Ascending aorta (tissue), 2 donors: ENCODE measurements at regions not wholly inside any gene's neighbourhood (a gene's known extent, or its start where the extent isn't known, plus 50 kb on each side); places are given as distances from the start of the nearest gene placed in this dataset.

Experiments used
- DNase-seq, 2 donors: peaks; one replicate each; pipeline ENCODE4 v3.0.0-alpha.2; 2019; ENCODE audit warnings: low spot score in 2 of 2
- H3K27ac ChIP-seq, 2 donors: fragments of 200-600 bp; sonication (generic); one replicate each; pipeline ENCODE4 v1.5.1; 2016 to 2017; ENCODE audit warnings: mild to moderate bottlenecking in 1 of 2
- H3K27me3 ChIP-seq: fragments of 200-600 bp; sonication (generic); one replicate; pipeline ENCODE4 v1.5.1; 2017
- H3K36me3 ChIP-seq, 2 donors: fragments of 200-600 bp; sonication (generic); one replicate each; pipeline ENCODE4 v1.5.1; 2016
- H3K4me1 ChIP-seq, 2 donors: fragments of 200-600 bp; sonication (generic); one replicate each; pipeline ENCODE4 v1.5.1; 2016 to 2017; ENCODE audit warnings: mild to moderate bottlenecking in 1 of 2
- H3K4me3 ChIP-seq, 2 donors: fragments of 200-600 bp; sonication (generic); one replicate each; pipeline ENCODE4 v1.5.1; 2016 to 2017; ENCODE audit warnings: mild to moderate bottlenecking in 1 of 2
- H3K9me3 ChIP-seq, 2 donors: fragments of 200-600 bp; sonication (generic); one replicate each; pipeline ENCODE4 v1.5.1; 2016
- intact Hi-C: fragments of 100-400 bp; cut with DNase I; formaldehyde crosslinking; loops from one replicate; pipeline ENCODE4 v1.15.1; 2023
- TF ChIP-seq, protein P1 (sequence below), 3 experiments: fragments of 200-600 bp in 2 of 3; fragments of 450-650 bp in 1 of 3; sonication (generic) in 2 of 3; IDR thresholded peaks; one replicate each; pipeline ENCODE4 v1.5.1; 2016 to 2019; ENCODE audit warnings: antibody characterized with exemption in 3 of 3, mild to moderate bottlenecking in 1 of 3, moderate library complexity in 1 of 3

DNA sequence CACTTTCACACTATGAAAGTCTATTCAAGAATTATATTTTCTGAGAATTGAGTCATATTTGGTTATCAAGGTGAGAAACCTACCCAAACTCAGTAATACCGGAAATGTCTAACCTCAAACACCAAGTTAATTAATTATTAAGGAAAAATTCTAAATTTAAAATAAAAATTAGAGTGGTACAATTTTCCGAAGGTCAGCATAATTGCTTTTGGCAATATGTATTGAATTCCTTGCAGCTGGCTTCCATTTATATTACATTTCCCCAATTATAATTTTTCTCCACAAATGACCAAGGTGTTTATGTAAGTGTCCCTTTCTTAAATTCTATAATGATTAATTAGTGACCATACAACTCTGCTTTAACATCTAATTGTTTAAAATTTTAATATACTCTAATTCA lies 316.0 kb upstream of the IRAK1BP1 start:
- no peak overlapping the region for H3K4me3 ChIP-seq
- no peak for DNase-seq
- no peaks in the 10 kb centered on the region for H3K36me3 ChIP-seq
- TF ChIP-seq, protein P1, sequence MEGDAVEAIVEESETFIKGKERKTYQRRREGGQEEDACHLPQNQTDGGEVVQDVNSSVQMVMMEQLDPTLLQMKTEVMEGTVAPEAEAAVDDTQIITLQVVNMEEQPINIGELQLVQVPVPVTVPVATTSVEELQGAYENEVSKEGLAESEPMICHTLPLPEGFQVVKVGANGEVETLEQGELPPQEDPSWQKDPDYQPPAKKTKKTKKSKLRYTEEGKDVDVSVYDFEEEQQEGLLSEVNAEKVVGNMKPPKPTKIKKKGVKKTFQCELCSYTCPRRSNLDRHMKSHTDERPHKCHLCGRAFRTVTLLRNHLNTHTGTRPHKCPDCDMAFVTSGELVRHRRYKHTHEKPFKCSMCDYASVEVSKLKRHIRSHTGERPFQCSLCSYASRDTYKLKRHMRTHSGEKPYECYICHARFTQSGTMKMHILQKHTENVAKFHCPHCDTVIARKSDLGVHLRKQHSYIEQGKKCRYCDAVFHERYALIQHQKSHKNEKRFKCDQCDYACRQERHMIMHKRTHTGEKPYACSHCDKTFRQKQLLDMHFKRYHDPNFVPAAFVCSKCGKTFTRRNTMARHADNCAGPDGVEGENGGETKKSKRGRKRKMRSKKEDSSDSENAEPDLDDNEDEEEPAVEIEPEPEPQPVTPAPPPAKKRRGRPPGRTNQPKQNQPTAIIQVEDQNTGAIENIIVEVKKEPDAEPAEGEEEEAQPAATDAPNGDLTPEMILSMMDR (IDR thresholded peaks at IDR 0.05), result no peak
- H3K4me1 ChIP-seq, result no peaks in the 10 kb centered on the region
- H3K27ac ChIP-seq, result no peak overlapping the region
- intact Hi-C loops, result no loop called here
- no peaks in the 10 kb centered on the region for H3K27me3 ChIP-seq
- H3K9me3 ChIP-seq, result peaks cover 0 to 2% of the 10 kb centered on the region in 2 donors

DNA sequence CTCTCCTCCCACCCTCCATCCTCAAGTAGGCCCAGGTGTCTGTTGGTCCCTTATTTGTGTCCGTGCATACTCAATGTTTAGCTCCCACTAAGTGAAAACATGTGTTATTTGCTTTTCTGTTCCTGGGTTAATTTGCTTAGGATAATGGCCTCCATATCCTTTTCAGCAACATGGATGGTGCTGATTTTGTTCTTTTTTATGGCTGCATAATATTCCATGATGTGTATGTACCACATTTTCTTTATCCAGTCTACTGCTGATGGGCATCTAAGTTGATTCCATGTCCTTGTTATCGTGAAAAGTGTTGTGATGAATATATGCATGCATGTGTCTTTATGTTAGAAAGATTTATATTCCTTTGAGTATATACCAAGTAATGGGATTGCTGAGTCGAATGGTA lies 314.9 kb upstream of the IRAK1BP1 start:
- H3K27ac ChIP-seq, result no peak overlapping the region
- H3K36me3 ChIP-seq, result no peaks in the 10 kb centered on the region
- intact Hi-C loops, result no loop called here
- TF ChIP-seq, protein P1 (IDR thresholded peaks at IDR 0.05), result no peak
- peaks cover 0 to 2% of the 10 kb centered on the region in 2 donors for H3K9me3 ChIP-seq
- no peak overlapping the region for H3K4me3 ChIP-seq
- no peaks in the 10 kb centered on the region for H3K27me3 ChIP-seq
- no peaks in the 10 kb centered on the region for H3K4me1 ChIP-seq
- DNase-seq, result no peak

DNA sequence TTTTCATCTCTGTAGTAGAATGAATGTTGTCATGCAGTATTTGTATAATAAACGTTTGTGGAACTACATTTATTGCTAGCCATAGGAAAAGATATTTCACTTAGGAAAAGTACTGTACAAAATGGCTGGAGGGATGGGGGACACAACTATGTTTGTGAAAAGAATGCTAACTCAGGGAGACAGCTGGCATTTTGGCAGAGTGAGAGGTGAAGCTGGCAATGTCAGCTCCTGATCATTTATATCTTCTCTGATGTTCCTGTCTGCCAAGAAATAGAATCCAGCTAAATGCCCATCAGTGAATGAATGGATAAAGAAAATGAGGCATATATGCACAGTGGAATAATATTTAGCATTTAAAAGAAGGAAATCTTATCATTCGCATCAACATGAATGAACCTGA lies 313.0 kb upstream of the IRAK1BP1 start:
- H3K27ac ChIP-seq, result no peak overlapping the region
- TF ChIP-seq, protein P1 (IDR thresholded peaks at IDR 0.05), result no peak
- H3K4me3 ChIP-seq, result no peak overlapping the region
- no peaks in the 10 kb centered on the region for H3K4me1 ChIP-seq
- no peak for DNase-seq
- H3K36me3 ChIP-seq, result no peaks in the 10 kb centered on the region
- intact Hi-C loops, result no loop called here
- H3K27me3 ChIP-seq, result no peaks in the 10 kb centered on the region
- peaks cover 0 to 2% of the 10 kb centered on the region in 2 donors for H3K9me3 ChIP-seq

DNA sequence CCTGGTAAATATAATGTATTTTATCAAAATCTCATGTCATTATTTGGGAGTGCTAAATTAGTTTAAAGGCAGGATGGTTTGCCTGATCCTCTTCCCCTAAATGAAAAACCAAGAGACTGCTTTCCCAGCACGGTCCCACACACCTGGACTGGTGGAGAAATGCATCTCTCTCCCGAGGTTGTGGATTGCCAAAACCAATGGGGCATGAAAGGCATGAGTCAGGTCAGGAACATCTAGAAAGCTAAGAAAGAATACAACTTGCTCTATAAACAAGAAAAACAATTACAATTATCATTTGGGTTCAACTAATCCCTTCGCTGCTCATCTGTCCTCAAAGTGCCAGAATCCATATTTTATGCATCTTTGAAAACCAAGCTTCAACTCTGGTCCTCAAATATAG lies 308.3 kb upstream of the IRAK1BP1 start:
- no peak overlapping the region for H3K27ac ChIP-seq
- H3K9me3 ChIP-seq, result no peaks in the 10 kb centered on the region
- H3K4me3 ChIP-seq, result no peak overlapping the region
- DNase-seq, result no peak
- TF ChIP-seq, protein P1 (IDR thresholded peaks at IDR 0.05), result no peak
- intact Hi-C loops, result no loop called here
- H3K27me3 ChIP-seq, result no peaks in the 10 kb centered on the region
- no peaks in the 10 kb centered on the region for H3K4me1 ChIP-seq
- H3K36me3 ChIP-seq, result no peaks in the 10 kb centered on the region

DNA sequence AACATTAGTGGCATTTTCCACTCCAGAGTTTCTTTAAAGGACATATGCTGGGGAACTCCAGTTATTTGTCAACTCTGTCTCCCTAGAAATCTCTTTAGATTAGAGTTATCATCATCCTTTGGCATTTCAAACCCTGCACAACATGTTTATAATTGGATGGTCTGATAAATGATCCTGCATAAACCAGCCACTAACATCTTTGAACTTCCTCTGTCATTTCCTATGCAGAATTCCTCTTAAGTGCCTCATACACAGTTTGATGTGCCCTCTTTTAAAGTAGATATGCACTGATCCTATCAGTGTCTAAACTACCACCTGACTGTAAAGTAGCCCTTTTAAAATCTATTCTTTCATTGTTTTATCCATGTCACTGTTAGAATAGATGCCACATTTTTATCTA lies 306.3 kb upstream of the IRAK1BP1 start:
- intact Hi-C loops, result no loop called here

More for the DNA sequence above, 306.3 kb upstream of the IRAK1BP1 start:
- H3K36me3 ChIP-seq, result no peaks in the 10 kb centered on the region
- H3K4me1 ChIP-seq, result no peaks in the 10 kb centered on the region
- TF ChIP-seq, protein P1 (IDR thresholded peaks at IDR 0.05), result no peak
- no peak overlapping the region for H3K4me3 ChIP-seq
- DNase-seq, result no peak
- H3K9me3 ChIP-seq, result no peaks in the 10 kb centered on the region
- no peak overlapping the region for H3K27ac ChIP-seq
- H3K27me3 ChIP-seq, result no peaks in the 10 kb centered on the region
